KOPT-K1 (cell line): ENCODE measurements at regions not wholly inside any gene's neighbourhood (a gene's known extent, or its start where the extent isn't known, plus 50 kb on each side); places are given as distances from the start of the nearest gene placed in this dataset.

Experiments used
- H3K27ac ChIP-seq: fragments of 200-600 bp; sonication (generic); 2 replicates; pipeline ENCODE4 v1.5.1; 2016; ENCODE audit warnings: antibody characterized with exemption, mild to moderate bottlenecking, low read depth, low read length; ENCODE audit not compliant: poor library complexity, severe bottlenecking
- H3K36me3 ChIP-seq: fragments of 200-600 bp; sonication (generic); 2 replicates; pipeline ENCODE4 v1.5.1; 2017; ENCODE audit warnings: antibody characterized with exemption, mild to moderate bottlenecking, low read length, moderate library complexity; ENCODE audit not compliant: insufficient read depth
- H3K9me3 ChIP-seq: fragments of 200-600 bp; sonication (generic); 2 replicates; pipeline ENCODE4 v1.5.1; 2017; ENCODE audit warnings: antibody characterized with exemption, low read length, mild to moderate bottlenecking; ENCODE audit not compliant: insufficient read depth, poor library complexity, severe bottlenecking

DNA sequence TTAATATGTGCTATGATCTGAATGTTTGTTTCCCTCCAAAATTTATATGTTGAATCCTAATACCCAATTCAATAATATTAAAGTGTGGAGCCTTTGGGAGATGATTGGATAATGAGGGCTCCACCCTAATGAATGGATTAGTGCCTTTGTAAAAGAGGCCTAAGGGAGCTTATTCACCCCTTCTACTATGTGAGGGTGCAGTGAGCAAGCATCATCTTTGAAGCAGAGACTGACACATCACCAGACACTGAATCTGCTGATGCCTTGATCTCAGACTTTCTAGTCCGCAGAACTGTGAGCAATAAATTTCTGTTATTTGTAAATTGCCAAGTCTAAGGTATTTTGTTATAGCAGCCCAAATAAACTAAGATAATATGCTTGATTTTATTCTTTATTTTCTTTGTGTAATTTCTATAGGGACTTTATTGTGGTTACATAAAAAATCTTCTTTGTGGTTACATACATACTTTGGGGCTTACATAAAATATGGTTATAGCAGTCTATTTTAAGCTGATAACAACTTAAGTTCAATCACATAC lies 131.1 kb upstream of the SLC38A2 start:
- peaks cover 74% of the 10 kb centered on the region for H3K9me3 ChIP-seq
- H3K27ac ChIP-seq = no peak overlapping the region
- H3K36me3 ChIP-seq = no peaks in the 10 kb centered on the region

DNA sequence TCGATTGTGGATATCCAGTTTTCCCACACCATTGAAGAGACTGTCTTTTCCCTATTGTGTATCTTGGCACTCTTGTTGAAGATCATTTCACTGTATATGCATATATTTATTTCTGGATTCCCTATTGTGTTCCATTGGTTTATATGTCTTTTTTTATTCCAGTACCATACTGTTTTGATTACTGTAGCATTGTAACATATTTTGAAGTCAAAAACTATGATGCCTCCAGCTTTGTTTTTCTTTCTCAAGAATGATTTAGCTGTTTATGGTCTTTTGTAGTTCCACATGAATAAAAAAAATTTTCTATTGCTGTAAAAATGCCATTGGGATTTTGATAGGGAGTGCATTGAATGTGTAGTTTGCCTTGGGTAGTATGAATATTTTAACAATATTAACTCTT lies 128.1 kb upstream of the SLC38A2 start:
- Histone ChIP-seq H3K9me3 (peaks cover 53% of the 10 kb centered on the region), H3K27ac (no peak overlapping the region), H3K36me3 (no peaks in the 10 kb centered on the region)

GRCh38 chr12:46499901-46500300 lies 127.3 kb upstream of the SLC38A2 start:
- no peaks in the 10 kb centered on the region for H3K36me3 ChIP-seq
- H3K9me3 ChIP-seq = peaks cover 46% of the 10 kb centered on the region
- H3K27ac ChIP-seq = no peak overlapping the region

DNA sequence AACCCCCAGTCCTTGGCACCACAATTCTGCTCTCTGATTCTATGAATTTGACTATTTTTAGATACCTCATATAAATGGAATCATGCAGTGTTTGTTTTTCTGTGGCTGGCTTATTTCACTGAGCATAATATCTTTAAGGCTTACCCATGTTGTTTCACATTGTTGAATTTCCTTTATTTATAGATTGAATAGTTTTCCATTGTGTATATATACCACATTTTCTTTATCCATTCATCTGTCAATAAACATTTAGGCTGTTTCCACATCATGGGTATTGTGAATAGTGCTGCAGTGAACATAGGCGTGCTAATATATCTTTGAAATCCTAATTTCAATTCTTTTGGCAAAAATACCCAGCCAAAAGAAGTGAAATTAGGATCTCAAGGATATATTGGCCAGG lies 126.7 kb upstream of the SLC38A2 start:
- no peaks in the 10 kb centered on the region for H3K36me3 ChIP-seq
- no peak overlapping the region for H3K27ac ChIP-seq
- peaks cover 45% of the 10 kb centered on the region for H3K9me3 ChIP-seq

- peaks cover 34% of the 10 kb centered on the region for H3K9me3 ChIP-seq
- H3K36me3 ChIP-seq = no peaks in the 10 kb centered on the region
- H3K27ac ChIP-seq = no peak overlapping the region
Observed at GRCh38 chr12:46497739-46498138, 125.2 kb upstream of the SLC38A2 start.

GRCh38 chr12:46494424-46494823 lies 121.9 kb upstream of the SLC38A2 start:
- H3K9me3 ChIP-seq = peaks cover under 1% of the 10 kb centered on the region
- H3K36me3 ChIP-seq = no peaks in the 10 kb centered on the region
- no peak overlapping the region for H3K27ac ChIP-seq

- H3K27ac ChIP-seq = no peak overlapping the region
- H3K36me3 ChIP-seq = no peaks in the 10 kb centered on the region
- H3K9me3 ChIP-seq = no peaks in the 10 kb centered on the region
Observed at GRCh38 chr12:46493834-46494181, 121.2 kb upstream of the SLC38A2 start.

DNA sequence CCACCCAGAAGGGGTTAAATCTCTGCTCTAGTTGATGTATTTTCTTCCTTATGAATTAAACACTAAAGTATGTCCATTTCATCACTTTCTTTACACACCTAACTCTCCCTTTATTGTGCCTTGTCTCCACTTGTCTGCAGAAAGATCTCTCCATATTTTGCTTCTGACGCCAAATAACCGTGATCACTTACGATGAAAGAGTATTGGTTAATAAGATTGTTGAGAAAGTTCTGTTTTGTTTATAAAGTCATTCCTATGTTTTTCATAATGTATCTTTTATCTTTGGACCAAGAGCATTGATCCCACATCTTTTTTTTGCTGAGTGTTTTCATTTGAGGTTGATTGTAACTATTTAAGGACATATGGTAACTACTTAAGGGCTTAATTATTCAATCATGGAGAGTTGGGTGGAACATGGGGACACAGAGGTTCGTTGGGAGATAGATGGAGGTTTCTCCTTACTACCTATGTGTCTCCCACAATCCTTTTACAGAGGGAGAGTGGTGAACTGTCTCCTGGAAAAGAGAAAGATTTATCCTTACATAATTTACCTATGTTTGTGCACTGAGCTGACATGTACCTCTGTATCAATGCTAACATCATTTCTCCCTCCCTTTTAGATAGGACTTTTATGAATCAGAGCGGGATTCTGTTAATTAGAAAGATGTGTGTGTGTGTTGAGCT lies 120.7 kb upstream of the SLC38A2 start:
- Histone ChIP-seq H3K27ac (no peak overlapping the region), H3K9me3 (no peaks in the 10 kb centered on the region), H3K36me3 (no peaks in the 10 kb centered on the region)

GRCh38 chr12:46492471-46493085 lies 120.0 kb upstream of the SLC38A2 start:
- H3K27ac ChIP-seq = no peak overlapping the region
- no peaks in the 10 kb centered on the region for H3K36me3 ChIP-seq
- no peaks in the 10 kb centered on the region for H3K9me3 ChIP-seq

DNA sequence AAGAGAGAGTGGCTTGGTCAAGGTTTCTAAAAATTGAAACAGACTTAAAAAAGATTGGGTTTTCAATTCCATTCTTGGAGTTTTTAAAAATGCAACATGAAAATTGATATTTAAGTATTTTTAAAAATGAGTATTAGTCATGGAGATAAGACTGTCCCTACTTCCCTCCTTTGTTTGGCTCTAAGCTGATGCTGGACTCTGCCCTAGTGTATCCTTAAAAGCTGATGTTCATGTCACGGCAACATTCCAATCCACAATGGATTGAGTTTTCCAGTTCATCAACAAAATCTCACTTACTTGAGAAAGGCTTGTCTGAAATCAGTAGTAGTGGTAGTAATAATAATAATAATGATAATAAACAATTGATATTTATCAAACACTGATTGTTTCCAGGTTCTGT lies 119.0 kb upstream of the SLC38A2 start:
- no peaks in the 10 kb centered on the region for H3K36me3 ChIP-seq
- no peak overlapping the region for H3K27ac ChIP-seq
- H3K9me3 ChIP-seq = no peaks in the 10 kb centered on the region

DNA sequence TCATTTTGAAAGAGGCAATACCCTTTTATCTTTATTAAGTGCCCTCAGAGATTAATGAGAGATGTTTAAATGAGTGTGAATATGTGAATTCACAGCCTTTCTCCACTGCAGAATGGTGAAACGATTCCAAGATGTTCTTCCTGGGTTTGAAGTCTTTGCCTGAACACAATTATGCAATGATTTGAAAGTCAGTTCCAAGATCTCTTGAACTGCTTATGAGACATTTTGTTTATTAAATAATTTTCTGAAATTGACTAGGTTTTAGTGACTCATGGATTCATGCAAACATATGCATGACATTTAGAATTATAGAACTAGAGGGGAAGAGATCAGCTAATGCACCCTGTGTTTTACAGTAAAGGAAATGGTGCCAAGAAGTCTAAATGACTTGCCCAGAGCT lies 118.1 kb upstream of the SLC38A2 start:
- Histone ChIP-seq H3K27ac (no peak overlapping the region), H3K9me3 (no peaks in the 10 kb centered on the region)

DNA sequence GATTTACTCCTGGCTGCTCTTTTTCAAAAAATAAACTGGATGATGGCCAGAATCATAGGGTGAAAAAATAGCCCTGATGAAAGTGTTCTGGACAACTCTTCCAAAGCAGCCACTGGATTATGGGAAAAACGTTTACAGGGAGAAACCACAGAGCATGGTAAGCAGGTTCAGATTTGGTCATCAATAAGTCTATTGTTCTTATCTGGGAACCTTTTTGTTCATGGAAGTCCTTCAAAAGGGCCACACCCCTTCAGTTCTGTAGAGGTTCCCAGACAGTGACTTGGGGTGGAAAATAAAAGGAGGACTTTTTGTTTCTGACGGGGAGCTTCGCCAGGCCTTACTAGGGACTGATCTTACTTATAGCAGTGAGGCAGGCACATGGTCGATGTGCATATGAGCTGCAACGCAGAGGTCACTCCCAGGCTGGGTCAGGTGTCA lies 117.4 kb upstream of the SLC38A2 start:
- no peaks in the 10 kb centered on the region for H3K36me3 ChIP-seq
- no peak overlapping the region for H3K27ac ChIP-seq
- H3K9me3 ChIP-seq = no peaks in the 10 kb centered on the region

More for the DNA sequence above, 118.1 kb upstream of the SLC38A2 start:
- H3K36me3 ChIP-seq = no peaks in the 10 kb centered on the region

DNA sequence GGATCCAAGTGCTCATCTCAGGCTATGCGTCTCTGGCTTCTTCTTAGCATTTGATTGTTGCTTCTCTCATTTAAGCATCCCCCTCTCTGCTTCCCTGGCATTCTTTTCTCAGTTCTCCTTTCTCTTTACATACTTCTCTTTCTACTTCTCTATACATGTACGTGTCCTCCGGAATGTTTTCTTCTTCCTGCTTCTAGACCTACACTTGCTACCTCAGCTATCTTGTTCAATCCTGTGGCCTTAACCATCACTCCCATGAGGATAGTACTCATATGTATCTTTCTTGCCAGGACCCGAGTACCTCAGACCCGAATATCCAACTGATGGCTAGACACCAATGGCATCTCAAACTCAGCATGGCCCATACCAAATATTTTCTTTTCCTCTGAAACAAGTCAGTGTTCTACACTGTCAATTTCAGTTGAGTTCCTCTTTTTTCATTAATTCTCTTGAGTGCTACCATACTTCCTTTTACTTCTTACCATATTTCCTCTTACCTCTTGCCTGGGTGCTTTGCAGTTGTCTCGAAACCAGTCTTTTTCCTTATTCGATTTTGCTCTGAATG lies 115.1 kb upstream of the SLC38A2 start:
- Histone ChIP-seq H3K9me3 (no peaks in the 10 kb centered on the region), H3K27ac (no peak overlapping the region), H3K36me3 (no peaks in the 10 kb centered on the region)

- no peaks in the 10 kb centered on the region for H3K36me3 ChIP-seq
- H3K9me3 ChIP-seq = no peaks in the 10 kb centered on the region
- H3K27ac ChIP-seq = no peak overlapping the region
Observed at GRCh38 chr12:46486588-46486987, 114.0 kb upstream of the SLC38A2 start.

DNA sequence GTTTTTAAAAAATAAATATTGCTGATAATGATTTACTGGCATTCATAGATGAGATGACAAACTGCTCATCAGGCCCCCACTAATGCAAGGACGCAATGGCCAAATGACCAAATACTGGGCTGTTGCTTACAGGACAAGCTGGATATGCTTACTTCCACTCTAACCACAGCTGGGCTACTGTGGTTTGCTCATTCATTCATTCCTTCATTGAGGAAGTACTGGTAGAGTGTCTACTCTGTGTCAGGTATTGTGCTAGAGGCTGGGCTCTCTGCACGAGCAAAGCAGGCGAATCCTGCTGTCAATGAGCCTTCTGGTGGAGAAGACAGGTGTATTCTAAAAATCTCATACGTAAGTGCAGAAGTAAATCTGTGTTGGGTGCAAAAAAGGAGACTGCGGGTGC lies 113.3 kb upstream of the SLC38A2 start:
- Histone ChIP-seq H3K27ac (no peak overlapping the region), H3K36me3 (no peaks in the 10 kb centered on the region), H3K9me3 (no peaks in the 10 kb centered on the region)
